HG03103 (cell line): ENCODE measurements at regions not wholly inside any gene's neighbourhood (a gene's known extent, or its start where the extent isn't known, plus 50 kb on each side); places are given as distances from the start of the nearest gene placed in this dataset.
"Not testable (repeated sequence)": the region's sequence is repeated elsewhere in the genome, so short reads cannot be mapped to it uniquely, and the experiment has no call there.

ENCODE experiments used
- ATAC-seq: cut with Tn5 transposase; IDR thresholded peaks from one replicate; pipeline ENCODE4 v1.9.1; 2021; ENCODE audit warnings: low read depth; ENCODE audit not compliant: unreplicated experiment

GRCh38 chr15:62218841-62219240, 53.8 kb upstream of the C2CD4B start:
- ATAC-seq: no peak

- ATAC-seq: no peak
Measured at GRCh38 chr15:62219799-62220198, 54.7 kb upstream of the C2CD4B start.

GRCh38 chr15:62223020-62223419, 57.9 kb upstream of the C2CD4B start:
- no peak for ATAC-seq

- ATAC-seq: no peak
Measured at GRCh38 chr15:62228604-62229003, 63.5 kb upstream of the C2CD4B start.

- no peak for ATAC-seq
Measured at GRCh38 chr15:62231856-62232255, 66.8 kb upstream of the C2CD4B start.

- no peak for ATAC-seq
Measured at GRCh38 chr15:62240121-62241096, 75.3 kb upstream of the C2CD4B start.

- ATAC-seq: no peak
Measured at GRCh38 chr15:62241135-62241770, 76.2 kb upstream of the C2CD4B start.

- ATAC-seq: no peak
Measured at GRCh38 chr15:62242999-62243398, 77.9 kb upstream of the C2CD4B start.

GRCh38 chr15:62244762-62245161, 79.7 kb upstream of the C2CD4B start:
- ATAC-seq: no peak

GRCh38 chr15:62248277-62248984, 83.3 kb upstream of the C2CD4B start:
- no peak for ATAC-seq

GRCh38 chr15:62249501-62249900, 84.4 kb upstream of the C2CD4B start:
- no peak for ATAC-seq

- no peak for ATAC-seq
Measured at GRCh38 chr15:62250186-62250585, 85.1 kb upstream of the C2CD4B start.

GRCh38 chr15:62250978-62251377, 85.9 kb upstream of the C2CD4B start:
- no peak for ATAC-seq

GRCh38 chr15:62253294-62253693, 88.2 kb upstream of the C2CD4B start:
- no peak for ATAC-seq

GRCh38 chr15:62254137-62254934, 89.3 kb upstream of the C2CD4B start:
- ATAC-seq: no peak

GRCh38 chr15:62256430-62256829, 91.3 kb upstream of the C2CD4B start:
- not testable (repeated sequence) for ATAC-seq

- no peak for ATAC-seq
Measured at GRCh38 chr15:62257996-62258521, 93.0 kb upstream of the C2CD4B start.

- ATAC-seq: no peak
Measured at GRCh38 chr15:62262305-62262941, 97.3 kb upstream of the C2CD4B start.

- no peak for ATAC-seq
Measured at GRCh38 chr15:62264196-62264595, 99.1 kb upstream of the C2CD4B start.

- ATAC-seq: no peak
Measured at GRCh38 chr15:62269504-62269903, 104.4 kb upstream of the C2CD4B start.
